BE2C (cell line): ENCODE measurements at regions not wholly inside any gene's neighbourhood (a gene's known extent, or its start where the extent isn't known, plus 50 kb on each side); places are given as distances from the start of the nearest gene placed in this dataset.
A peak's percentile ranks its signal among the peaks of the same experiment; 100 is the strongest.

Source experiments
- DNase-seq: peaks from one replicate; pipeline ENCODE4 v3.0.0-alpha.2; 2020
- H3K27me3 ChIP-seq: fragments of 250-450 bp; sonication (Bioruptor Pico); 2 replicates; pipeline ENCODE4 v1.5.1; 2020; ENCODE audit warnings: mild to moderate bottlenecking
- H3K36me3 ChIP-seq: fragments of 250-450 bp; sonication (Bioruptor Pico); 2 replicates; pipeline ENCODE4 v1.5.1; 2020; ENCODE audit warnings: mild to moderate bottlenecking
- H3K4me1 ChIP-seq: fragments of 250-450 bp; sonication (Bioruptor Pico); 2 replicates; pipeline ENCODE4 v1.5.1; 2020
- H3K4me3 ChIP-seq: 2 replicates; pipeline ENCODE4 v1.5.1; 2011; ENCODE audit warnings: low read depth, low read length
- H3K9me3 ChIP-seq: fragments of 250-450 bp; sonication (Bioruptor Pico); 2 replicates; pipeline ENCODE4 v1.5.1; 2020
- TF ChIP-seq, protein P1 (sequence below): IDR thresholded peaks from 2 replicates; pipeline ENCODE4 v1.5.1; 2012; ENCODE audit warnings: mild to moderate bottlenecking, low read depth, low read length

DNA sequence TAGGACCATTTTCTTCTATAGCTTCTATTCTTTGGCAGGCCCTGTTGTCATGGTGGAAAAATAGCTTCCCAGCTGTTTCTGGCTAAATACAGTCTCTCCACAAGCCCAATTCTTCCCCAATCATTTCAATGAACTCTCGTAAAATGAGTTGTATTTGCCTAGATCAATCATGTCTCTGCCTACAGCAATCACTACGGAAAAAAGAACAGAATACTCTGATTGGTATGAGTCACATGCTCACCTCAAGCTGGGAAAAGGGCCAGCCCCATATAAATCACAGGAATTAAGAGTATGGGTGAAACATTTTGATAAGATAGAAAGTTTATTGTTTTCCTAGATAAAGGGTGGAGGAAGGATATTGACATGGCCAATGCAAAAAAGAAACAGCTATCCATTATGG, 711.4 kb downstream of the EFNA5 start:
- Histone ChIP-seq H3K4me1 (0 out of 2 replicates have a peak, but pooled peaks cover 3% of the 10 kb centered on the region), H3K9me3 (no peaks in the 10 kb centered on the region), H3K36me3 (no peaks in the 10 kb centered on the region), H3K4me3 (no peak overlapping the region), H3K27me3 (no peaks in the 10 kb centered on the region)
- no peak for DNase-seq
- TF ChIP-seq, protein P1, sequence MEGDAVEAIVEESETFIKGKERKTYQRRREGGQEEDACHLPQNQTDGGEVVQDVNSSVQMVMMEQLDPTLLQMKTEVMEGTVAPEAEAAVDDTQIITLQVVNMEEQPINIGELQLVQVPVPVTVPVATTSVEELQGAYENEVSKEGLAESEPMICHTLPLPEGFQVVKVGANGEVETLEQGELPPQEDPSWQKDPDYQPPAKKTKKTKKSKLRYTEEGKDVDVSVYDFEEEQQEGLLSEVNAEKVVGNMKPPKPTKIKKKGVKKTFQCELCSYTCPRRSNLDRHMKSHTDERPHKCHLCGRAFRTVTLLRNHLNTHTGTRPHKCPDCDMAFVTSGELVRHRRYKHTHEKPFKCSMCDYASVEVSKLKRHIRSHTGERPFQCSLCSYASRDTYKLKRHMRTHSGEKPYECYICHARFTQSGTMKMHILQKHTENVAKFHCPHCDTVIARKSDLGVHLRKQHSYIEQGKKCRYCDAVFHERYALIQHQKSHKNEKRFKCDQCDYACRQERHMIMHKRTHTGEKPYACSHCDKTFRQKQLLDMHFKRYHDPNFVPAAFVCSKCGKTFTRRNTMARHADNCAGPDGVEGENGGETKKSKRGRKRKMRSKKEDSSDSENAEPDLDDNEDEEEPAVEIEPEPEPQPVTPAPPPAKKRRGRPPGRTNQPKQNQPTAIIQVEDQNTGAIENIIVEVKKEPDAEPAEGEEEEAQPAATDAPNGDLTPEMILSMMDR: no peak

DNA sequence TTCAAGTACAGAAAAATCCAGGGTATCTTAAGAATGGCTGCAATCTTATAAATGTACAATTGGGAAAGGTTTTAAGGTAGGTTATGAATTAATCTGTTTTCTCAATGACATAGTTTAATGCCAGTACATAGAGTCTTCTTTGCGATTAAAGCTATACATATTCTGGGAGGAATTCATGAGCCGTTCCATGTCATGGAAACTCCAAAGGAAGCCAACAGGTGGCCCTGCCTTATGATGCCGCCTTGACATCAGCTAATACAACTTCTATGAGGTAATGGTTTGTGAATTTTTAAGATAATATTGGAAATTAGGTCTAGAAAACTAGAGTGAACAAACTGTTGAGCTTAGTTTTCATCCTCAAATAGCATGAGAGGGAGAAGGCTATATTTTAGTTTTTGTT, 713.4 kb downstream of the EFNA5 start:
- no peaks in the 10 kb centered on the region for H3K36me3 ChIP-seq
- no peak for DNase-seq
- TF ChIP-seq, protein P1: no peak
- no peaks in the 10 kb centered on the region for H3K4me1 ChIP-seq
- H3K4me3 ChIP-seq: no peak overlapping the region
- no peaks in the 10 kb centered on the region for H3K27me3 ChIP-seq
- H3K9me3 ChIP-seq: no peaks in the 10 kb centered on the region

DNA sequence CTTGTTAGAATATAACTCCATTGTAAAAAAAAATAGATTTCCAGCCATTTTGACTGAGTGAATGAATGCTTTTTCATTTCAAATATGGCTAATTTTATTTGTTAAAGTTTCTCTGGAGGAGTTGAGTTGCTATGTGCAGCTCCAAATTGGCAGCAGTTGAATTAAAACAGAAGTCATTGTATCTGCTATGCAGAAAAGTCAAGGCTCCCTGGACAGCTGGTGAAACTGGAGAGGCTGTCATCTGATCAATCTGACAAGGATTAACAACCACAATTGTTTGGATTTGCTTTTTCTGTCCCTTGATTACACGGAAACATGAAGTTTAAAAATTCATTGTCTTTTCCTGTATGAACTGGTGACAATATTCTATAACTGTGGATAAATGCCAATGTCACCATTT, 713.9 kb downstream of the EFNA5 start:
- no peaks in the 10 kb centered on the region for H3K36me3 ChIP-seq
- no peaks in the 10 kb centered on the region for H3K4me1 ChIP-seq
- TF ChIP-seq, protein P1: no peak
- H3K27me3 ChIP-seq: no peaks in the 10 kb centered on the region
- DNase-seq: no peak
- H3K4me3 ChIP-seq: no peak overlapping the region
- no peaks in the 10 kb centered on the region for H3K9me3 ChIP-seq

DNA sequence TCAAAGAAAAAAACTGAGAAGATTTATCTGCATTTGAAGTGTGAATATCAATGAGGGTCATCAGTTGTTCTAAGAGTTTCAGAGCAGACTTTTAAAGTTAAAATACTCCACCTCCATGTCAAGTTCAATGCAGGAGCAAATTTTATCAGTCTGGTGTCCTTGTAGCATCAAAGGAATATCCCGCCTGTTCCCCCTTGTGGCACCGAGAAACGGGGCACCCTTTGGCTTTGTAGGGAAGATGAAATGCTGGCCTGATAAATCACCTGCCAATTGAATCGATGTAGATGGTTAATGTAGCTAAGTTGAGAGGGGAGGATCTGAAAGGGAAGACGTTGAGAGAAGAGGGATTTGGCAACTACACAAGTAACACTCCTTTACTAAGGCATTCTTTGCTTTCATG, 714.5 kb downstream of the EFNA5 start:
- H3K9me3 ChIP-seq: no peaks in the 10 kb centered on the region
- no peaks in the 10 kb centered on the region for H3K4me1 ChIP-seq
- H3K27me3 ChIP-seq: no peaks in the 10 kb centered on the region
- no peaks in the 10 kb centered on the region for H3K36me3 ChIP-seq
- no peak overlapping the region for H3K4me3 ChIP-seq
- no peak for DNase-seq
- TF ChIP-seq, protein P1: 0 out of 2 replicates have a peak, but pooled peaks have one; percentile 6

DNA sequence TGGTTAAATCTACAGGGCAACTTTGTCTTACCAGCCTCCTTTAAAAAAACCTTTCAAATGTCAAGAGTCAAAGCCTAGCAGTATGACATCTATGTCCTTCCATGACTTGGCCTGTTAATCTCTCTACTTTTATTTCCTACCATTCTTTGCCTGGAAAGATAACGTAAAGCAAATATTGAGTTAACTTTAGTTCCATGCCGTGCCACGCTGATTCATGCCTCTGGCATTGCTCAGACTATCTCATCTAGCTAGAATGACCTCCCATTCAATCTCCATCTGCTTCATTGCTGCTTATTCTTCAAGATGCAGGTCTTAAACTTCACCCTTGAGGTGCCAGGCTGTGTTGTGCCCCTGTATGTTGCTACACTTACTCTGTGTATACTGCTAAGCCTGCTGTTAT, 729.8 kb downstream of the EFNA5 start:
- no peak overlapping the region for H3K4me3 ChIP-seq
- no peaks in the 10 kb centered on the region for H3K9me3 ChIP-seq
- TF ChIP-seq, protein P1: no peak

DNA sequence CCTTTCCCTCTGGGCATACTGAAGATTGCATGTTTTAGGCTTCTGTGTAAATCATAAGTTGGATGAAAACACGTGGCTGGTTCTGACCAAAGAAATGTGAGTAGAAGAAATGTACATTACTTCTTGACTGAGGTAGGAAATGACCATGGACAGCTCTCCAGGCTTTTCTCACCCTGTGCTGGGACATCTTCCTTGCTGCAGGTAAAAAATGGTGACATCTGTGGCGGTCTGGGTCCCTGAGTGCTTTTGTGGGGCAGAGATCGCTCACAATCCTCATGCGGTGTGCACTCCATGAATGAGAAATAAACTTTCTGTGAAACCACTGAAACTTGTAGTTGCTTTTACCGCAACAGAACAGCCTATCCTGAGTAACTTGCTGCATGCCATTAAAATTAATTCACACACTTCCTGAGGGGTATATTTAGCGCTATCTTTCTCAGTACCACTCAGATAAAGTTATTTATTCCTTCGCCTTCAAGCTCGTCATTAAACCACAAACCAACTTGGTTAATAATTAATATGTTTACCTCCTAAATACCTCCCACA, 730.4 kb downstream of the EFNA5 start:
- DNase-seq: no peak
- no peaks in the 10 kb centered on the region for H3K9me3 ChIP-seq
- TF ChIP-seq, protein P1: no peak
- H3K27me3 ChIP-seq: no peaks in the 10 kb centered on the region
- no peak overlapping the region for H3K4me3 ChIP-seq
- H3K36me3 ChIP-seq: no peaks in the 10 kb centered on the region
- no peaks in the 10 kb centered on the region for H3K4me1 ChIP-seq

More for the DNA sequence above, 729.8 kb downstream of the EFNA5 start:
- no peaks in the 10 kb centered on the region for H3K4me1 ChIP-seq
- no peaks in the 10 kb centered on the region for H3K27me3 ChIP-seq
- no peaks in the 10 kb centered on the region for H3K36me3 ChIP-seq
- no peak for DNase-seq
